Ishikawa (cell line): ENCODE measurements at regions not wholly inside any gene's neighbourhood (a gene's known extent, or its start where the extent isn't known, plus 50 kb on each side); places are given as distances from the start of the nearest gene placed in this dataset.

ENCODE experiments used
- CEBPB ChIP-seq: IDR thresholded peaks from 2 replicates; pipeline ENCODE4 v1.6.1; 2012
- CREB1 ChIP-seq: IDR thresholded peaks from 2 replicates; pipeline ENCODE4 v1.6.1; 2012; ENCODE audit warnings: low read depth
- EGR1 ChIP-seq: IDR thresholded peaks from 2 replicates; pipeline ENCODE4 v1.6.1; 2012
- EP300 ChIP-seq: IDR thresholded peaks from 2 replicates; pipeline ENCODE4 v1.6.1; 2012; ENCODE audit warnings: borderline replicate concordance
- FOXM1 ChIP-seq: IDR thresholded peaks from 2 replicates; pipeline ENCODE4 v1.6.1; 2012; ENCODE audit warnings: low read depth, borderline replicate concordance
- MAX ChIP-seq: IDR thresholded peaks from 2 replicates; pipeline ENCODE4 v1.6.1; 2012
- NFIC ChIP-seq: IDR thresholded peaks from 2 replicates; pipeline ENCODE4 v1.6.1; 2012
- RAD21 ChIP-seq: IDR thresholded peaks from 2 replicates; pipeline ENCODE4 v1.6.1; 2012; ENCODE audit warnings: low read depth
- REST ChIP-seq: IDR thresholded peaks from 2 replicates; pipeline ENCODE4 v1.6.1; 2012; ENCODE audit warnings: low read depth, mild to moderate bottlenecking
- TAF1 ChIP-seq: IDR thresholded peaks from 2 replicates; pipeline ENCODE4 v1.6.1; 2012; ENCODE audit warnings: low read depth, mild to moderate bottlenecking
- TCF12 ChIP-seq: IDR thresholded peaks from 2 replicates; pipeline ENCODE4 v1.6.1; 2012; ENCODE audit warnings: low read depth
- TEAD4 ChIP-seq: IDR thresholded peaks from 2 replicates; pipeline ENCODE4 v1.6.1; 2012
- USF1 ChIP-seq: IDR thresholded peaks from 2 replicates; pipeline ENCODE4 v1.6.1; 2012
- YY1 ChIP-seq: IDR thresholded peaks from 2 replicates; pipeline ENCODE4 v1.6.1; 2012; ENCODE audit warnings: low read depth
- ZBTB7A ChIP-seq: IDR thresholded peaks from 2 replicates; pipeline ENCODE4 v1.6.1; 2012; ENCODE audit warnings: low read depth

GRCh38 chr20:24787071-24787470 lies 162.0 kb upstream of the CST7 start:
- TF ChIP-seq ZBTB7A (no peak), EGR1 (no peak), NFIC (no peak), TAF1 (no peak), CEBPB (no peak), TEAD4 (no peak), EP300 (no peak), CREB1 (no peak), USF1 (no peak), YY1 (no peak), MAX (no peak), FOXM1 (no peak), RAD21 (no peak), TCF12 (no peak), REST (no peak)

GRCh38 chr20:24787621-24788020 lies 161.4 kb upstream of the CST7 start:
- no peak for TF ChIP-seq REST
- no peak for TF ChIP-seq TCF12
- TF ChIP-seq TEAD4, result no peak

GRCh38 chr20:24789877-24790276 lies 159.2 kb upstream of the CST7 start:
- TF ChIP-seq EP300, result 0 out of 2 replicates have a peak, but pooled peaks have one; percentile 28
- no peak for TF ChIP-seq CEBPB
- TF ChIP-seq TCF12, result peak; percentile 59; the same call in 1 of the 2 replicates

GRCh38 chr20:24790746-24791283 lies 158.3 kb upstream of the CST7 start:
- no peak for TF ChIP-seq FOXM1
- TF ChIP-seq EP300, result no peak
- no peak for TF ChIP-seq TCF12
- TF ChIP-seq TAF1, result no peak
- no peak for TF ChIP-seq EGR1
- TF ChIP-seq RAD21, result no peak

- no peak for TF ChIP-seq MAX
- TF ChIP-seq USF1, result peak; percentile 72
- no peak for TF ChIP-seq RAD21
Observed at GRCh38 chr20:24791953-24792352, 157.1 kb upstream of the CST7 start.

GRCh38 chr20:24792641-24793495 lies 156.2 kb upstream of the CST7 start:
- TF ChIP-seq YY1, result no peak
- no peak for TF ChIP-seq TCF12
- TF ChIP-seq RAD21, result no peak
- no peak for TF ChIP-seq NFIC
- TF ChIP-seq REST, result no peak
- no peak for TF ChIP-seq TEAD4
- TF ChIP-seq TAF1, result no peak
- TF ChIP-seq CREB1, result no peak
- no peak for TF ChIP-seq USF1
- TF ChIP-seq CEBPB, result no peak
- no peak for TF ChIP-seq ZBTB7A
- no peak for TF ChIP-seq EGR1
- TF ChIP-seq EP300, result no peak
- no peak for TF ChIP-seq FOXM1
- TF ChIP-seq MAX, result no peak
